Thyroid gland (tissue), 4 donors: ENCODE measurements at regions not wholly inside any gene's neighbourhood (a gene's known extent, or its start where the extent isn't known, plus 50 kb on each side); places are given as distances from the start of the nearest gene placed in this dataset.

ENCODE experiments used
- DNase-seq, 2 donors: peaks; one replicate each; pipeline ENCODE4 v3.0.0-alpha.2; 2019
- H3K27ac ChIP-seq, 3 donors: fragments of 200-600 bp; sonication (generic); 1 replicate in 2 of 3; 2 replicates in 1 of 3; pipeline ENCODE4 v1.5.1; 2016 to 2019; ENCODE audit warnings: mild to moderate bottlenecking in 1 of 3, moderate library complexity in 1 of 3
- H3K27me3 ChIP-seq: fragments of 200-600 bp; sonication (generic); one replicate; pipeline ENCODE4 v1.5.1; 2019
- H3K36me3 ChIP-seq, 2 donors: fragments of 200-600 bp; sonication (generic); one replicate each; pipeline ENCODE4 v1.5.1; 2016 to 2019
- H3K4me1 ChIP-seq, 2 donors: fragments of 200-600 bp; sonication (generic); one replicate each; pipeline ENCODE4 v1.5.1; 2017 to 2019
- H3K4me3 ChIP-seq, 3 donors: fragments of 200-600 bp; sonication (generic); replicated peaks in 1 of 3; 1 replicate in 2 of 3; 2 replicates in 1 of 3; pipeline ENCODE4 v1.5.1; 2016; ENCODE audit warnings: mild to moderate bottlenecking in 1 of 3
- H3K9me3 ChIP-seq: fragments of 200-600 bp; sonication (generic); one replicate; pipeline ENCODE4 v1.5.1; 2017
- CTCF ChIP-seq, 6 experiments: fragments of 200-600 bp in 3 of 6; fragments of 450-650 bp in 3 of 6; sonication (generic) in 3 of 6; IDR thresholded peaks; one replicate each; pipeline ENCODE4 v1.5.1; 2016 to 2019; ENCODE audit warnings: antibody characterized with exemption in 6 of 6, mild to moderate bottlenecking in 2 of 6, inconsistent platforms in 1 of 6, moderate library complexity in 1 of 6
- POLR2A ChIP-seq, 2 donors: fragments of 450-650 bp; IDR thresholded peaks; one replicate each; pipeline ENCODE4 v1.6.1; 2017; ENCODE audit warnings: antibody characterized with exemption in 2 of 2, mild to moderate bottlenecking in 2 of 2, moderate library complexity in 1 of 2
- WGBS, 2 donors: methylation state at CpG; one replicate each; pipeline ENCODE4 v1.1.5; 2017; 5-methylcytosine and 5-hydroxymethylcytosine counted together
- intact Hi-C: fragments of 100-400 bp; cut with DNase I; formaldehyde crosslinking; loops from one replicate; pipeline ENCODE4 v1.15.1; 2023

GRCh38 chr12:59382282-59383078 is 213.3 kb upstream of the SLC16A7 start:
- TF ChIP-seq POLR2A (IDR thresholded peaks at IDR 0.05) (no peak), CTCF (IDR thresholded peaks at IDR 0.05) (no peak)
- DNase-seq, result no peak
- H3K36me3 ChIP-seq, result no peaks in the 10 kb centered on the region
- H3K27ac ChIP-seq, result no peak overlapping the region
- no peaks in the 10 kb centered on the region for H3K4me1 ChIP-seq
- intact Hi-C loops, result no loop called here
- H3K9me3 ChIP-seq, result no peaks in the 10 kb centered on the region
- 74% methylated on average over 3 of the region's 3 CpGs for WGBS, 2 donors
- no peak overlapping the region for H3K4me3 ChIP-seq
- no peaks in the 10 kb centered on the region for H3K27me3 ChIP-seq

DNA sequence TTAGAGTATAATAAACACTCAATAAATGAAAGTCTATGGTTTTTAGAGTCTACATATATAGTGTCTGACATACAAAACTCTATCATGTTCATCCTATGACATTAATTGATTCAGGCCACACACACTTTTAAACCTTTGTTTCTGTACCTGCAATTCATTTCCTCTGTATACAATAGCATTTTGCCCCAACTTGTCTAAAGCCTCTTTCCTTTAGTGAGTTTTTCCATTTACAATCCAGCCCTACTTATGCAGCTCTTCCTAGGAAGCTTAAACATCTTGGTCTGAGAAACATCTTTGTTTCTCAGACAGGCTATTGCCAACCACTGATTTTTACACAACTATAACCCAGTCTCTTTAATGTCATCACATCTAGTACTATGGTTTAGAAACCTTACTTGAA is 214.7 kb upstream of the SLC16A7 start:
- Histone ChIP-seq H3K36me3 (no peaks in the 10 kb centered on the region), H3K27me3 (no peaks in the 10 kb centered on the region), H3K4me3 (no peak overlapping the region), H3K27ac (no peak overlapping the region), H3K4me1 (no peaks in the 10 kb centered on the region), H3K9me3 (no peaks in the 10 kb centered on the region)
- intact Hi-C loops, result no loop called here
- TF ChIP-seq CTCF (IDR thresholded peaks at IDR 0.05) (no peak), POLR2A (IDR thresholded peaks at IDR 0.05) (no peak)
- no peak for DNase-seq

GRCh38 chr12:59375633-59376032 is 220.2 kb upstream of the SLC16A7 start:
- WGBS, 2 donors, result 88 to 93% methylated on average over 4 of the region's 4 CpGs
- Histone ChIP-seq H3K36me3 (no peaks in the 10 kb centered on the region), H3K4me1 (no peaks in the 10 kb centered on the region), H3K9me3 (no peaks in the 10 kb centered on the region), H3K4me3 (no peak overlapping the region), H3K27ac (no peak overlapping the region), H3K27me3 (no peaks in the 10 kb centered on the region)
- intact Hi-C loops, result no loop called here
- DNase-seq, result no peak
- TF ChIP-seq POLR2A (IDR thresholded peaks at IDR 0.05), result no peak
- no peak for TF ChIP-seq CTCF (IDR thresholded peaks at IDR 0.05)

- H3K4me3 ChIP-seq, result no peak overlapping the region
- H3K36me3 ChIP-seq, result no peaks in the 10 kb centered on the region
- DNase-seq, result no peak
- no peak overlapping the region for H3K27ac ChIP-seq
- no peak for TF ChIP-seq CTCF (IDR thresholded peaks at IDR 0.05)
- TF ChIP-seq POLR2A (IDR thresholded peaks at IDR 0.05), result no peak
- no peaks in the 10 kb centered on the region for H3K27me3 ChIP-seq
- no peaks in the 10 kb centered on the region for H3K9me3 ChIP-seq
- no peaks in the 10 kb centered on the region for H3K4me1 ChIP-seq
- intact Hi-C loops, result no loop called here
- WGBS, 2 donors, result 84 to 88% methylated on average over 1 of the region's 1 CpG
Observed at GRCh38 chr12:59374783-59375182, 221.0 kb upstream of the SLC16A7 start.

DNA sequence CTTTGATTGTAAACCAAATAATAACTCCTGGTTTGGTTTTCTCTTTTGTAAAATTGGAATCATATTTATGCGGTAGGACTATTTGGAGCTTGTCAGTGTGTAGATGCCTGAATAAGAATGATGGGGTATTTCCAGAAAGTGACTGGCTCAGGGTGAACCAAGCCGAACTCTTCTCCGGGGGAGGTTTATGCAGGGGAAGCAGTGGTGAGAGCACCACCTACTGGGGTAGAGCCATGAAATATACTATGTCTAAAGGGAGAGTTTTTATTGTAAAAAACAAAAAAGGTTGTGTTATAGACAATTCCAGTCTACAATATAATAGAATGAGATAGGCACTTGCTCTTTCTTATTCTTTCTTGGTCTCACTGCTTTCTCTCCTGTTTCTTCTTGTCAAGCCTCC is 222.9 kb upstream of the SLC16A7 start:
- no peaks in the 10 kb centered on the region for H3K27me3 ChIP-seq
- H3K9me3 ChIP-seq, result no peaks in the 10 kb centered on the region
- intact Hi-C loops, result no loop called here
- no peaks in the 10 kb centered on the region for H3K4me1 ChIP-seq
- H3K36me3 ChIP-seq, result no peaks in the 10 kb centered on the region
- no peak overlapping the region for H3K4me3 ChIP-seq
- H3K27ac ChIP-seq, result no peak overlapping the region
- peak; percentile 8 to 16 for DNase-seq
- TF ChIP-seq POLR2A (IDR thresholded peaks at IDR 0.05) (no peak), CTCF (IDR thresholded peaks at IDR 0.05) (peak in 2 of 6 experiments; percentile 27 to 31)
- 53 to 56% methylated on average over 3 of the region's 3 CpGs for WGBS, 2 donors
